Naive thymus-derived CD8-positive, alpha-beta T cell (primary cell): ENCODE measurements at regions not wholly inside any gene's neighbourhood (a gene's known extent, or its start where the extent isn't known, plus 50 kb on each side); places are given as distances from the start of the nearest gene placed in this dataset.

Source experiments
- ATAC-seq, 2 donors: fragments of 150-1000 bp; cut with Tn5 transposase in 1 of 2; sonication (Bioruptor Pico), chemical (Tn5 transposase) in 1 of 2; 1 replicate in 1 of 2; 2 replicates in 1 of 2; pipeline ENCODE4 v1.10.0; 2021; ENCODE audit warnings: mild to moderate bottlenecking in 2 of 2, moderate library complexity in 2 of 2
- POLR2A ChIA-PET: fragments of 350-600 bp; sonication (Branson Sonifier 250); formaldehyde crosslinking; loops from one replicate; lab custom pipeline; 2021; ENCODE audit warnings: antibody characterized with exemption; lab: Charles Lee
- DNase-seq, 10 donors: peaks; one replicate each; pipeline versions ENCODE4 v3.0.0 to v3.0.0-alpha.2; 2020 to 2022
- H3K27ac Mint-ChIP-seq, 10 donors: one replicate each; pipeline ENCODE4 v1.8.0; 2020 to 2022; ENCODE audit warnings: mild to moderate bottlenecking in 10 of 10, mixed read lengths in 10 of 10, moderate library complexity in 4 of 10, inconsistent platforms in 1 of 10
- H3K27me3 Mint-ChIP-seq, 5 donors: one replicate each; pipeline ENCODE4 v1.8.0; 2021 to 2022; ENCODE audit warnings: mixed read lengths in 5 of 5
- H3K36me3 Mint-ChIP-seq, 3 donors: one replicate each; pipeline ENCODE4 v1.8.0; 2020 to 2022; ENCODE audit warnings: mixed read lengths in 3 of 3, mild to moderate bottlenecking in 2 of 3, inconsistent platforms in 1 of 3
- H3K4me1 Mint-ChIP-seq, 4 donors: one replicate each; pipeline ENCODE4 v1.8.0; 2021 to 2022; ENCODE audit warnings: mixed read lengths in 4 of 4
- H3K4me3 Mint-ChIP-seq, 10 donors: one replicate each; pipeline ENCODE4 v1.8.0; 2020 to 2022; ENCODE audit warnings: mild to moderate bottlenecking in 10 of 10, mixed read lengths in 10 of 10, moderate library complexity in 6 of 10, inconsistent platforms in 1 of 10
- H3K9me3 Mint-ChIP-seq, 9 donors: one replicate each; pipeline ENCODE4 v1.8.0; 2020 to 2022; ENCODE audit warnings: mixed read lengths in 9 of 9, mild to moderate bottlenecking in 3 of 9, inconsistent platforms in 1 of 9, moderate library complexity in 1 of 9

- no peaks in the 10 kb centered on the region for H3K36me3 Mint-ChIP-seq
- POLR2A ChIA-PET, result no interaction called here
- DNase-seq (no peak), ATAC-seq (no peak)
- peaks cover 0 to 8% (median 1%) of the 10 kb centered on the region in 5 donors for H3K27me3 Mint-ChIP-seq
- H3K9me3 Mint-ChIP-seq, result no peaks in the 10 kb centered on the region
- no peak overlapping the region for H3K27ac Mint-ChIP-seq
- no peaks in the 10 kb centered on the region for H3K4me1 Mint-ChIP-seq
- no peak overlapping the region for H3K4me3 Mint-ChIP-seq
Measured at GRCh38 chr6:4585682-4586468, 190.3 kb upstream of the CDYL start.

- no peaks in the 10 kb centered on the region for H3K36me3 Mint-ChIP-seq
- peaks cover 0 to 8% (median 3%) of the 10 kb centered on the region in 5 donors for H3K27me3 Mint-ChIP-seq
- H3K4me1 Mint-ChIP-seq, result no peaks in the 10 kb centered on the region
- DNase-seq (no peak), ATAC-seq (no peak)
- POLR2A ChIA-PET, result no interaction called here
- peaks cover 0 to 3% (median 0%) of the 10 kb centered on the region in 9 donors for H3K9me3 Mint-ChIP-seq
- no peak overlapping the region for H3K27ac Mint-ChIP-seq
- no peak overlapping the region for H3K4me3 Mint-ChIP-seq
Measured at GRCh38 chr6:4584801-4585200, 191.4 kb upstream of the CDYL start.

DNA sequence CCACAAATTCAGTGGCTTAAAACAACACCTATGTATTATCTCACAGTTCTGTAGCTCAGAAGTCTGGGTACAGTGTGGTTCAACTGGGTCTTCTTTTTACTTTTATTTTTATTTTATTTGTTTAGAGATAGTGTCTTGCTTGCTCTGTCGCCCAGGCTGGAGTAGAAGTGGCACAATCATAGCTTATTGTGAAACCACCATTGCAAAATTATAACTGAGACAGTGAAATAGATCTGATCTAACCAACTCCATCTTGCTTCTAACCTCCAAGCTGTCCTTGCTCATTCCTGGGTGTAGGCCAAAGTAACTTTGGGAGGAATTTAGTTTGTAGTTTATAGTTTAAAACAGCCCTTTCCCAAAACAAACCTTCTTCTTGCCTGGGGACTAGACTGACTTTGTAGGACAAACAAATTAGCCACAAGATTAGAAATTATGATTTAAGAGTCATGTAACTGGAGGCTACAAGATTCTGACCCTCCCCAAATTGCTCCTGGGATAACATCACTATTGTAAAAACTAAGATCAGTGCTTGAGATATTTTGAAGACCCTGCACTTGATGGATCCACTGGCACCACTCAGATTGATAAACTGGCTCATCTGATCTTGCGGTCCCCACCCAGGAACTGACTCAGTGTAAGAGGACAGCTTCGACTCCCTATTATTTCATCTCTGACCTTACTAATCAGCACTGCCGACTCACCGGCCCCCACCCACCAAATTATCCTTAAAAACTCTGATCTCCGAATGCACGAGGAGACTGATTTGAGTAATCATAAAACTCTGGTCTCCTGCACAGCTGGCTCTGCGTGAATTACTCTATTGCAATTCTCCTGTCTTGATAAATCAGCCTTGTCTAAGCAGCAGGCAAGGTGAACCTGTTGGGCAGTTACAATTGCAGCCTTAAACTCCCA is 193.4 kb upstream of the CDYL start:
- POLR2A ChIA-PET, result no interaction called here
- Mint-ChIP-seq H3K4me1 (no peaks in the 10 kb centered on the region), H3K27ac (no peak overlapping the region), H3K4me3 (no peak overlapping the region), H3K27me3 (peaks cover 0 to 8% (median 4%) of the 10 kb centered on the region in 5 donors), H3K9me3 (peaks cover 0 to 3% (median 0%) of the 10 kb centered on the region in 9 donors), H3K36me3 (no peaks in the 10 kb centered on the region)
- DNase-seq (no peak), ATAC-seq (no peak)

GRCh38 chr6:4581468-4582385 is 194.5 kb upstream of the CDYL start:
- DNase-seq (no peak), ATAC-seq (no peak)
- peaks cover 0 to 6% (median 5%) of the 10 kb centered on the region in 5 donors for H3K27me3 Mint-ChIP-seq
- no peak overlapping the region for H3K4me3 Mint-ChIP-seq
- no peaks in the 10 kb centered on the region for H3K36me3 Mint-ChIP-seq
- POLR2A ChIA-PET, result no interaction called here
- H3K4me1 Mint-ChIP-seq, result no peaks in the 10 kb centered on the region
- H3K9me3 Mint-ChIP-seq, result peaks cover 0 to 3% (median 0%) of the 10 kb centered on the region in 9 donors
- H3K27ac Mint-ChIP-seq, result no peak overlapping the region

- peaks cover 10 to 16% (median 14%) of the 10 kb centered on the region in 5 donors for H3K27me3 Mint-ChIP-seq
- H3K4me1 Mint-ChIP-seq, result no peaks in the 10 kb centered on the region
- DNase-seq, result no peak
- no peak overlapping the region for H3K4me3 Mint-ChIP-seq
- H3K27ac Mint-ChIP-seq, result no peak overlapping the region
- ATAC-seq, result no peak
- peaks cover 0 to 4% (median 0%) of the 10 kb centered on the region in 9 donors for H3K9me3 Mint-ChIP-seq
- H3K36me3 Mint-ChIP-seq, result no peaks in the 10 kb centered on the region
- POLR2A ChIA-PET, result interaction anchor here (0.6 kb wide), 1 partner anchor 152 kb away, joined by 3 read pairs; no protein-coding TSS in a partner anchor
Measured at GRCh38 chr6:4580361-4580760, 195.8 kb upstream of the CDYL start.

DNA sequence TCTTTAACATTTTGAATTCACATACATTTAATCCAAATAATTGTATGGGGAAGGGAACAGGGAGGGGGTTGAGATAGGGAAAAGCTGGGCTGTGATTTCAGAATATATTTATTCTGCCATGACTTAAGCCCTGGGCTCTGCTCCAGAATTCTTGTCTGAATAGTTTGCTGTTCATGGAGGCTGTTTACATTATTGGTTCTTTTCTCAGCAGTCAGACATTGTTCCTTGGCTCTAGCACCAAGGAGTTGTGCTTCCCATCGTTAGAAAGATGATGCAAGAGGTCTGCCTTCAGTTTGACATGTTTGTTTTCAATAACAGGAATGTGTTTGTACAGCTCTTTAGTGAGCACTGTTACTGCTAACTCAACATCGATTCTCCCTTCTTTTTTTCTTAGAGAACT is 198.8 kb upstream of the CDYL start:
- Mint-ChIP-seq H3K9me3 (peaks cover 0 to 17% (median 6%) of the 10 kb centered on the region in 9 donors), H3K27ac (no peak overlapping the region), H3K4me3 (no peak overlapping the region), H3K27me3 (peaks cover 10 to 26% (median 15%) of the 10 kb centered on the region in 5 donors), H3K36me3 (peaks cover 0 to 5% (median 0%) of the 10 kb centered on the region in 3 donors), H3K4me1 (no peaks in the 10 kb centered on the region)
- ATAC-seq (no peak), DNase-seq (no peak)
- POLR2A ChIA-PET, result no interaction called here

DNA sequence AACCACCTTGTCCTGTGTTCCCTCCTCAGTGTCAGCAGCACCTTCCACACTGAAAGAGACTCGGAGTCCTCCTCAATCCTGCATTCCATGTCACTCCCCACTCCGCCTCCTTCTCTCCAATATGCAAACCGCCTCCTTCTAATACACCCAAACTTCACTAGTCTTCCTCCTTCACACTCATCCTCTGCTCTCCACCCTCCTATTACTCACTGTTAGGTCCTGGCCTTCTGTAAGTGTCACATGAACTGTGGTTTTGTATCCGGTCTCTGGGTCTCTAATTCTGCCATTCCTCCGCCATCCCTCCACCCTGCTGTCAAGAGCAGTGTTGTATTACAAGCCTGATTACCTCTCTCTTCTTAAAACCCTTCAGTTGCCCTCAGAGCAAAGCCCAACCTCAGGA is 200.5 kb upstream of the CDYL start:
- Mint-ChIP-seq H3K36me3 (peaks cover 0 to 17% (median 3%) of the 10 kb centered on the region in 3 donors), H3K4me1 (no peaks in the 10 kb centered on the region), H3K27ac (no peak overlapping the region), H3K9me3 (peaks cover 0 to 25% (median 14%) of the 10 kb centered on the region in 9 donors), H3K4me3 (no peak overlapping the region), H3K27me3 (peaks cover 10 to 26% (median 14%) of the 10 kb centered on the region in 5 donors)
- ATAC-seq (no peak), DNase-seq (no peak)
- POLR2A ChIA-PET, result no interaction called here

DNA sequence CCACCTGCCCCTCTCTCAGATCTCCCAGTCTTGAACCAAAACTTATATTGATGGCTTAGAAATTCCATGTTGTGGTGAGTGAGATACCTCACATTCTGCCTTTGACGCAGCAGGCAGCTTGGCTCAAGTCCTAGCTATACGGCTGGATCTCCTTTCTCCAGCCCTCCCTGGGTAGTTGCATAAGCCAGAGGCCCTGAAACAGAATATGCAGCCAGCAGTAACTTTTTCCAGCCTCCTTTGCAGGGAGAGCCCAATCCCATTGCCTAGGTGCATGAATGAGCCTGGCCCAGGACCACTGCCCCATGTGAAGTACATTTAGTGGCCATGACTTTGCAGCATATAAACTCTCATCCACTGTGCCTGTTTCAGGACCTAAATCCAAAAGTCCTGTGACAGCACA is 202.2 kb upstream of the CDYL start:
- DNase-seq, result no peak
- Mint-ChIP-seq H3K9me3 (peaks cover 2 to 36% (median 21%) of the 10 kb centered on the region in 9 donors), H3K4me1 (no peaks in the 10 kb centered on the region), H3K36me3 (peaks cover 0 to 21% (median 3%) of the 10 kb centered on the region in 3 donors), H3K27me3 (peaks cover 10 to 26% (median 12%) of the 10 kb centered on the region in 5 donors), H3K27ac (no peak overlapping the region), H3K4me3 (no peak overlapping the region)
- no peak for ATAC-seq
- POLR2A ChIA-PET, result no interaction called here

DNA sequence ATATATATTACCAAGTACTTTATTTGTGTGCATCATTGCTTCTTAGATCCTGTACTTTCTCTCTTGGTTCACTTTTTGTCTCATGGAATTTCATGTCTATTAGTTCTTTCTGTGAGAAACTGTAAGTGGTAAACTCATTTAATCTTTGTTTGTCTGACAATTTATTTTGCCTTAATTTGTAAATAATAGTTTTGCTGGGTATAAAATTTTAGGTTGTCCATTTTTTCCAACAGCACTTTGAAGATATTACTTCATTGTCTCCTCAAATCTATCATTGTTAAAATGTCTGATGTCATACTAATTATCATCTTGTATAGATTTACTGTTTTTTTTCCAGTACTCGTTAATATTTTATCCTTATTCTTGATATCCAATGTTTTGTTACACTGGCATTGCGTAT is 205.2 kb upstream of the CDYL start:
- POLR2A ChIA-PET, result no interaction called here
- peaks cover 2 to 41% (median 21%) of the 10 kb centered on the region in 9 donors for H3K9me3 Mint-ChIP-seq
- no peak overlapping the region for H3K27ac Mint-ChIP-seq
- no peaks in the 10 kb centered on the region for H3K4me1 Mint-ChIP-seq
- no peak for DNase-seq
- no peak overlapping the region for H3K4me3 Mint-ChIP-seq
- peaks cover 0 to 21% (median 3%) of the 10 kb centered on the region in 3 donors for H3K36me3 Mint-ChIP-seq
- H3K27me3 Mint-ChIP-seq, result peaks cover 4 to 37% (median 7%) of the 10 kb centered on the region in 5 donors
- ATAC-seq, result no peak

DNA sequence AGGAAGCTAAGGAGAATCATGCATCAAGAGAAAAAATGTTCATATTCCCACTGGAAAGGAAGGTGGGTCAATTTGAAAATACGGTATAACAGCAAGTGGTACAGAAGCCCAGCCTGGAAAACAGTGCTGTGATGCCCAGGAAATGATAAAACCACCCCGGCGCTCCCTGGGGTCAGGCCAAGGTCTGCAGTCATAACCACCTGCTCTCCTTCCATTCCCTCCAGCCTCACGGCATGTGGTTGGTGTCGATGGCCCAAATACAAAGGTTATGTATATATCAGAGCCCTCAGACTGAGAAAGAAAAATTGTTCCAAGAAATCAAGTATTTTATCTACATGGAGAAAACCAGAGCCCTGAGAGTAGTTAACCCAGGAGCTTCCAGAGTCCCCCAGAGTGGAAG is 208.1 kb upstream of the CDYL start:
- H3K36me3 Mint-ChIP-seq, result peaks cover 0 to 16% (median 3%) of the 10 kb centered on the region in 3 donors
- POLR2A ChIA-PET, result no interaction called here
- H3K4me3 Mint-ChIP-seq, result no peak overlapping the region
- no peaks in the 10 kb centered on the region for H3K4me1 Mint-ChIP-seq
- H3K27ac Mint-ChIP-seq, result no peak overlapping the region
- ATAC-seq (no peak), DNase-seq (no peak)
- H3K9me3 Mint-ChIP-seq, result peaks cover 2 to 26% (median 21%) of the 10 kb centered on the region in 9 donors
- H3K27me3 Mint-ChIP-seq, result peaks cover 2 to 27% (median 3%) of the 10 kb centered on the region in 5 donors

DNA sequence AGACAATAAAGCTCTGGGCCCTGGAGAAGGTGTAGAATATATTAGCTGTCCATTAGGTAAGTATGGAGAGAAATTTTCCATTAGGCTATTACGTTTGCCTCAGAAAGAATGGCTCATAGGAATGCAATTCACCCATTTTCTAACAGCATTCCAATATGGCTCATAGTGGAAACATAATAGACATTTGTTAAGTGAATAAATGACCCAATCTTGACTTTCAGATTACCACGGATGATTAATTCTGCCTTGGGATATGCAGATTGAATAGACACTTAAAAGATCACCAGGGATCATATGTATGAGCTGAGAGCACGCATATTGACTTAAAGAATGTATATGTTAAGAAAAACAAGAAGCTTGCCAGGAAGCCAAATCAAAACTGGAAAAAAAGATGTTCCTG is 209.1 kb upstream of the CDYL start:
- Mint-ChIP-seq H3K36me3 (peaks cover 0 to 16% (median 3%) of the 10 kb centered on the region in 3 donors), H3K27ac (no peak overlapping the region), H3K4me3 (no peak overlapping the region), H3K9me3 (peaks cover 2 to 26% (median 21%) of the 10 kb centered on the region in 9 donors), H3K27me3 (peaks cover 2 to 30% (median 3%) of the 10 kb centered on the region in 5 donors), H3K4me1 (no peaks in the 10 kb centered on the region)
- no peak for ATAC-seq
- DNase-seq, result no peak
- POLR2A ChIA-PET, result no interaction called here
